DMS53 (cell line): ENCODE measurements at regions not wholly inside any gene's neighbourhood (a gene's known extent, or its start where the extent isn't known, plus 50 kb on each side); places are given as distances from the start of the nearest gene placed in this dataset.
A peak's percentile ranks its signal among the peaks of the same experiment; 100 is the strongest.

Experiments
- DNase-seq: peaks from one replicate; lab custom pipeline; 2025; lab: John Stamatoyannopoulos, UW

DNA sequence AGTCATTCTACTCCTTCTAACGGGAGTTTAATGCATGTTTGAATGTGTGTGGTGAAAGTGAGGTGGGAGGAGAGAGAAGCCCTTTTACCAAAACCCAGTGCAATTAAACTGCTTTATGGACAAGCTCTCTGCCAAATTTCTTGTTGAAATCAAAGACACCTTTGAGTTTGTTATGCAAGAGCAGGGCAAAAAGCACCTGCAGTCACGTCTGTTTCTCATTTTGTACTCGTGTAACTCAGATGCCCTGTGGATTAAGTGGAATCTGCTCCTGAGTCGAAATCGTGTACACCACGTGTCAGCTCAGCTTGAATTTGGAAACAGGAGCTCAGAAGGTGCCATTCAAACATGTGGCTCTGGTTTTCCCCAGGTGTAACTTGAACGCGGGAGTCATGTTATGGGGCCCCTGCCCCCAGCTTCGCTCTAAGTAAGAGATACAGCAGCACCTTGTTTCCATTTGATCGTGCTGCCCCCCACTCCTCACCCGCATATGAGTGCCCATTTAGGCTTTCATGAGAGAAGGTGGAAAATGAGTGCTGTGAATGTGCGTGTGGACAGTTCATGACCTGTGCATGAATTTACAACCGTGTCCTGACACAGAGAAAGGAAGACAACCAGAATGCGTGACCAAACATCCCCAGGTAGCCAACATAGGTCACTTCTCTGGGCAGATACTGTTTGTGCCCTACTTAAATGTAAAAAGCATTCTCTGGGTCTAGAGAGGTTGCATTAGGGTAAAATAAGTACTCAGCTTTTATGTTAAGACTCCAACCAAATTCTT lies 347.0 kb upstream of the SLC30A5 start:
- DNase-seq = no peak

DNA sequence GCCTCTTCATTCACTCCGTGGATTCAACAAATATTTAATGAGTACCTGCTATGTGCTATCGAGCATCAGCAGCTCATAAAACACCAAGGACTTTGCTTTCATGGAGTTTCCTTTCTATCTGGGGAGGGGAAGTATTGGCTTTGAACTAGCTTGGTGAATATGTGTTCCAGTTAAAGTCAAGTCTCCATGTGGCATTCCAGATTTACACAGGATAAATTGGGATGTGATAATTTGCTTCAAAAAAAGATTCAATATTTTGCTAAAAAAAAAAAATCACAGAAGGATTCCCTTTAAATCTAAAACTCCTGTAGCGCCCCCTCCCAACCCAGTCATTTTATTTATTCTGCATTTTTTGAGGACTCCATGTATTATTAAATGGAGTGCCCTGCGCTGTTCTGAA lies 346.3 kb upstream of the SLC30A5 start:
- no peak for DNase-seq

DNA sequence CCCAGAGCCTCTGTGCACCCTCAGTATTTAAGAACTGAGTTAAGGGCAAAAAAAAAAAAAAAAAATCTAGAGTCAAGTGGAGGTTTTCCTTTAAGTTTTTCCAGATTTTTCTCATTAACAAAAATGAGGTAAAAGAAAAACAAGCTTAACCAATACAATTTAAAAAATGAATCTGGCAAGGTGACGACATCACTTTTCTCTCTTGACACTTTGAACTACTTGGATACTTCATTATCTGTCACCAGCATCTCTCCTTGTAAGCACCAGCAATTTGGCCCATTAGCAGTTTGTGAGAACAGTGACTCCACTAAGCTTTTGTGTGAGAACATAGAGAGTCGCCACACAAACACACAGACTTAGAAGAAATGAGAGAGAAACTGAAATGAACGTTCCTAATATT lies 345.7 kb upstream of the SLC30A5 start:
- no peak for DNase-seq

DNA sequence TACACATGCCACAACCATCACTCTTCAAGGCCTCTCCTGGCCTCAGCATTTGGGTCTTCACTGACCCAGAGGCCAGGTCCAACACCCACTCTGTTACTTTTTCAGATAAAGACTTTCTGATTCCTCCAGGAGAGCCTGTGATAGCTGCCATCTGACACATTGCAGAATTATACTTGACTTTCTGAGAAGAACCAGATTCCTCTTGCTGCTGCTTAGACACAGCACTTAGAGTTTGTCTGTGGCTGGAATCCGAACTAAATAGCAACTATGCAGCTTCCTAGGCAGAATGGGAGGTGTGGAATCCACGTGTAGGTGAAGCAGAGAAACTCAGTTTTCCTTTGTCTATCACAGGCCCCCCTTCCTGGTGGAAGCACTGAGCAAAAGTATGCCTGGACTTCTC lies 344.7 kb upstream of the SLC30A5 start:
- DNase-seq = no peak

DNA sequence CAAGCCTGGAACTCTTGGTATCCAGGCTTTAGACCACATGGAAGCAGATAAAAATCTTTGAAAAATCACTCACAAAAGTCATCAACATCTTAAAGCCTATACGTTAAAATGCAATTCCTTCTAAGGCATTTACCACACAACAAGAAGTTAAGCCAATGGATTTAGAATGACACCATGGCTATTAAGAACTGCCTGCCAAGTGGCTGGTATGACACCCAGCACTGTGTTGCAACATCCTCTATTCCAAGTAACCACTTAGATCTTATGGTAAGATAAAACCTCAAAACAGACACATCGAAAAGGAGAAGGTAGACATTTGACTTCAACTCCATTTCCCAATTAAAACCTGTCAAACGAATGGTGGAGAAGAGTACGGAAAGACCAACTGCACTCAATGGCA lies 344.2 kb upstream of the SLC30A5 start:
- DNase-seq = no peak

DNA sequence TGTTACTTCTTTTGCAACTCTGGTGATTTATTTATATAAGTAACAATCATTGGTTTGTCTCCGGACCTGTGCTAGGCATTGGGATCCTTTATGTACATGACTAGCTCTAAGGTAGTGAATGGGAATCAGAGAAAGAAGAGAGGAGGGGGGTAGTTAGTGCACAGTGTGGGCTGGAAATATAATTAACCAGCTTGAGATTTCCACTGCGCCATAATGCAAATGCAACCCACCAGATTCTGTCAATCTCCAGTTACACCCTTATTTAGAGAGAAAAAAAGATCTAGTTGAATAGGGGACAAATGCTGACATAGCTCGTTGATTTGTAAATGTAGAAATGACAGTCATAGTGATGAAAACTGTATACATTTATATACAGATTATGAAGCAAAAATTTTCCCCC lies 342.2 kb upstream of the SLC30A5 start:
- no peak for DNase-seq

DNA sequence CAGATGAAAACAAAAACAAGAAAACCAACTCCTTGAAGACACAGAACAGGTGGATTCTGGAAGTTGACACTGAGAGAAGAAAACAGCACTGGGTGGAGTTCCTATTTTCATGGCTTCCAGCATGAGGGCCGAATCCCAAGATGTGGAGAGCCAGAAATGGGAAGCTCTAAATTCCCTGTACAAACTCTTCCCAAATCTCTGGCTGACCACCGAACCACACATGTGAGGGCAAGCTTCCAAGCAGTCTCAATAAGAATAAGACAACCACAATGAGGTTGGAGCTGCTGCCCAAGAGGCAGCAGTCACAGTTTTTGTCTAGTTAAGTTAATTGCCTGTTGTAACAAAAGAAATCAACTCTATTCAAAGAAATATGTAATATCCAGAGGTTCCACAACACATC lies 339.3 kb upstream of the SLC30A5 start:
- no peak for DNase-seq

DNA sequence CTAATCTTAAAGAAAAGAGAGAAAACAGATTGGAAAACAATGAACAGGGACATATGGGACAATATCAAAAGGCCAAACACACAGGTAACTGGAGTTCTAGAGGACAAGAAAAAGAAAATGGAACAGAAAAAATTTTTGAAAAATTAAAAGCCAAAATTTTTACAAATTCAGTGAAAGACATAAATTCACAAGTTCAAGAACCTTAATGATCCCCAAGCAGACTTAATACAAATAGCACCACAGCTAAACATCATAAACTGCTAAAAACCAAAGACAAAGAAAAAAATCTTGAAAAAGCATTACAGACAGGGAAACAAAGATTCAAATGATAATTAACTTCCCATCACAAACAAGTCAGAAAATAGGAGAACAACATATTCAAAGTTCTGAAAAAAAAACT lies 338.5 kb upstream of the SLC30A5 start:
- no peak for DNase-seq

DNA sequence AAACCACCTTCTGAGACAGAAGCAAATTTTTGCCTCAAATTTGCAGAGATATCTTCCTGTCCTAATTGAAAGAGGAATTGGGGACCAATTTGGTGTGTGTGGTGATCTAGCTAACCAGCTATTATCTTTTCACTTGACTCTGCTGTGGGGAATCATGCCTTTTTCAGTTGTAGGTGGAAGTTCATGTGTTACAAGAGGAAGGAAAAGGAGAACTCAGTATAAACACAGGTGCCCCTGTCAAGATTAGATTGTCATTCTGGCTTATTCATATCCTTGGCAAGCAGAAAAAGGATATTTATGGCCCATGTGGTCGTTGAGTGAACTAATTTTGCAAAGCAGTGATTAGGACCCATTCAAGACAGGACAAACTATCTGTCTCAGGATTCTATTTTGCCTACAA lies 336.8 kb upstream of the SLC30A5 start:
- no peak for DNase-seq

DNA sequence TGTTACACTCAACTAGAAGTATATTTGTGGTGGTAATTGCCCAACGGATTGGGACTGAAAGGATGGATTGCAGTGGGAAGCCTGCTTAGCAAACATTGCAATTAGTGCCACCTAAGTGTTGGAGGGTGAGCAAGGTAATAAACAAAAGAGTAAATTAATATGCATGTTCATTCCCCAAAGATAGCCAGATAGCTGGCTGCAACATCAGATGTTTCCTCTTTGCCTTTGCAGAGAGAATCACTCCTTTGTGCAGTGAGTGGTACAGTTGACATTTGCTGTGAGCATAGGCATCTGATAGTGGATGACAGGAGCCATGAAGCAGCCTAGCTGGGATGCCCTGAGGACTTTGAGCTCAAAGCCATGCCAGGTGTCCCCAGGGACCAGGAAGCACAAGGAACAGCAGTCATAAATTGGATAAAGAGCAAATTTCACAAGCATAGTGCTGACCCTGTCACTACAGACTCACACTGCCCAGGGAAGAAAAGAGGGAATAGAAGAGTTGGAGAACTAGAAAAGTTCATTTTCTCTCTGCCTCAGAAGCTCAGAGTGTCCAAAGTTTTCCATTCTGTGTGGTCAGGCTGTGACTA lies 336.1 kb upstream of the SLC30A5 start:
- peak; percentile 13 for DNase-seq

DNA sequence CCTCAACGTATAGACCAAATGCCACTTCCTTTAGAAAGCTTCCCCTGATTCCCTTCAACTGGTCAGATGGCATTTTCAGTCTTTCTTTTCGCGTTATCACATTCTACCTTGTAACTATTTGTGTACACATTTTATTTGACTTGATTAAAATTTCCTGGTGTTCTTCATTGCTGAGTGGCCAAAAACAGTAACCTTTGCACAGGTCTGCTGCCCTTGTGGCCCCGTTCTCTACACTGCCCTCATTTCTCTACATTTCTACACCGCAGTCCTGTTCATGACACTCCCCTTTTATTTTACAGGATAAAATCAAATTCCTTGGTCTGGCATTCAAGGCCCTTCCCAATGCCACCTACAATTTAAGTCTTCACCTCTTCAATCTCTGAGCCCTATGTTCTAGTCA lies 334.2 kb upstream of the SLC30A5 start:
- no peak for DNase-seq

DNA sequence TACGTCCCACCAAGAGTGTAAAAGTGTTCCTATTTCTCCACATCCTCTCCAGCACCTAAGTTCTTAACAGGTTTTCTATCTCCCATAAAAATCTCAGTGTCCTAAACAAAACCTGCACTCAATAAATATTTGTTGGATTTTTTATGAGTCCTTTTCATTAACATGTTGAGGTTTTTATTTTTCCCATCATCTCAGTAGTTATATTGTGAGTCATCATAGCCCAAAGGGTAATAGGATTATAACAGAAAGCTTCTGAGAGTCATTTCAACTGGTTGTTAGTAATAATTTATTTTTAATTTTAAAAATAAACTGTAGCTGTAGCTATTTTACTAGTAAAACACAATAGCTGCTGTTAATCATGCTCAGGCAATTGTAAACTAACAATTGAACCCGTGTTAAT lies 331.6 kb upstream of the SLC30A5 start:
- no peak for DNase-seq

DNA sequence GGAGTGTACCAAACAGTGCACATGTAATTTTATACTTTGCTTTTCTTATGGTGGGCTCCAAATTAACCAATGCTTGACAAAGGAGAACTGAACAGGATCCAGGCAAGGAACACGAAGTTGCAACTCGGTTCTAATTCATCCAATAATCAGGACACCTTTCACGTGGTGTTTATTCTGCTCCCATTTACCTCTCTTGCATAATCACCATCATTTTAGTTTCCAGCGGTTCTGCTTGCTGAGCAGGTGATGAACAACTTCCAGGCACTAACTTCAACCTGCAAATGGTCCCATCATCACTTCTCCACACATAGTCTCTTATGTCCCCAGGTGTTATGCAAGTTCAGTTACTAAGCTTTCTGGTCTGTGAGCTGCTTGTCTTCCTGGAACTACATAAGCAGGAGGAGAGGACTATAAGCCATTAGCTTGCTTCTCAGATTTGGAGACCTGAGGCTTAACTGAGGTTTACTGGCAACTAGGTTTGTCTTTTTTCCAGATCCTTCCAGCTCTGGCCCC lies 326.8 kb upstream of the SLC30A5 start:
- DNase-seq = no peak

DNA sequence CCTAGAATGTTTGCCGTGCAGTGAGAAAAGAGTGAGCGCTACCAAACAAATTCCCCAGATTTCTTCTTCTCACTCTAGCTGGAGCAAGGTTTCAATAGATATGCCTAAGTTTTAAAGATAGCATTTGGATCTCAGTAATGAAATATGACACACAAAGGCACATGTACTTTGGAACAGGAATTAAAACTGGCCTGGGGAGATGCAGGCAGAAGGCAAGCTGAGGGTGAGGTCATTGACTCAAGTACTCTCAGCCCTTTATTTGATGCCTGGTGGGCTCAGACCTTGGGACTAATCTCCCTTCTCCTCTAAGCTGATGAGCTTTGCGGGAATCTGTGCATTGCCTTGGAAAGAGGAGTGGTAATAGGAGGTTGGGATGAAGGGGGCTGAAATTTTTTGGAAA lies 323.3 kb upstream of the SLC30A5 start:
- DNase-seq = no peak

DNA sequence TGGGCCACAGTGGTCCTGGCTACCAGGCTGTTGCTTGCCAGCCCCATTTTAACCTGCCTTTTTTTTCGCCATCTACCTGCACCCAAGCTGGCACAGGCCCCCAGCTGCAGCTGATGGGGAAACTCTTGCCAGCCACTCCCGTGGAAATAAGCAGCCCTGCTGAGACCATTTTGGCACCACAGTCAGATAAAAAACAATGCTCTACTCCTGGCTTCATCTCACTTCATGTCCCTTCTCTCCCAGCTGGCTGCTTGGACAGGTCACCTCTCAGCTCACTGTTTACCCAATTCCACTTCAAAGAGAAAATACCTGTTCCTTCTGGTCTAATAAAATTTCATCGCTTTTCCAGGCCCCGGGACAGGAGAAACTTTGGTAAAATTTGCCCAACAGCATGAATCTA lies 322.6 kb upstream of the SLC30A5 start:
- peak; percentile 29 for DNase-seq

DNA sequence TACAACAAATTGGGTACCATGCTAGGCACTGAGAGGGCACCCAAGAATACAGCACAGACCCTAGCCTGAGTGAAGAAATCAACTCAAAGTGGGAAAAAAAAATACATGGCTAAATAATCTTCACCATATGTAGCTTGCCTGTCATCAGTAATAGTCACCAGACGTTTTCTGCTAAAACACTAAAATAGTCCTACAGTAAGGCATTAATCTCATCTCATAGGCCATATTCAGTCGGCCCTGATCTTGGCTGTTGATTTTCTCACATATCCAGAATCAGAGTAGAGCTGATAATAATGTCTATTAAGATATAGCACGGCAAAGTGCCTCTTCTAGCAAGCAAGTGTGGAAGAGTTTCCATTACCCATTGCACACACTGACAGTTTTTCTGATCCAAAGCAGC lies 322.1 kb upstream of the SLC30A5 start:
- no peak for DNase-seq

DNA sequence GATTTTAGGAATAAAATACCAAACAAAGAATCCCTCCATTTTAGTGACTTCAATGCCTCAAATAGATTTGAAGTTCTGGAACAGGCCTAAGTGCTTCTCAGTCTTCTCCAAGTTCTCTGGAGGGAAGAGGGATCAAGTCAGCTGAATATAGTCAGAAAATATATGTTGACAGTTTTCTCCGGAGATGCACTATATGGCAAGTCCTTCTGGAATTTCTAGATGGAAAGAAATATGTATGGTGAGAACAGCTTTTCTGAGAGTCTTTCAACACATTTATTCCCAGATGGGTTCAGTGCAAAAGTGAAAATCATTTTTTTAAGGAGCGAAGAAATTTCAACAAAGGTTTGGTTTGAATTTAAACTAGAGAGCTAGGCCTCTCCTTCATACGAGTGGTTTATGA lies 317.4 kb upstream of the SLC30A5 start:
- no peak for DNase-seq

DNA sequence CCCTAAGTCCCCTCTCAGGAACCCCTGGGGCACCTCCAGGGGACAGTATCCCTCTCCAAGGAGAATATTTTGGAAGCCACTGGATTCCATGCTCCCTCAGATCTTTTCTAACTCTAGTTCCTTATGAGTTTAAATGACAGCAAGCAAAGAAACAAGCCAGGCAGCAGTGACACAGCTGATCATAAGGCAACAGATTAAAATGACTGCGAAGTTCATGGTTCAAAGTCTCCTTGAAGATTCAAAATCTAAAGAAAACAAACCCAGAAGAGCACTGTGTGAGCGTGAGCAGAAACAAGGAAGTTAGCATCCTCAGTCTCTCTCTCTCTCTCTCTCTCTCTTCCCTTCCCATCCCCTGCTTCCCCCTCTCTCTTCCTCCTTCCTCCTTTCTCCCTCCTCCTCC lies 316.7 kb upstream of the SLC30A5 start:
- DNase-seq = no peak

DNA sequence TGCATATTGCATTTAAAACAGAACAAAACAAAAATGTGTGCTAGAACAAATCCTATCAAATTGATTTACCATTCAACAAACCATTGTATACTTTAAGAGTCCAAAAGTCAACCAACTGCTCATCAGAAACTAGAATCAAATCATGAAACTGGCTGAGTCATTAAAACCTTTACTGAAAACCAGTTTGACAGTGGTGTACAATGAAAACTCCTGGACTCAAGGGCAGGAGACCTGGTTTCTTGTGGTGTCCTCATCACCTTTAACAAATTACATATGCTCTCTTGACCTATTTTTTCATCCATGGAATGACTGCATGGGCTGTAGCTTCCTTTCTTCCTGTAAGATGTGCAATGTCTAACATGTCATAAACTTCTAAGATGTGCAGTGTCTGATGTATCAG lies 315.3 kb upstream of the SLC30A5 start:
- peak; percentile 5 for DNase-seq

DNA sequence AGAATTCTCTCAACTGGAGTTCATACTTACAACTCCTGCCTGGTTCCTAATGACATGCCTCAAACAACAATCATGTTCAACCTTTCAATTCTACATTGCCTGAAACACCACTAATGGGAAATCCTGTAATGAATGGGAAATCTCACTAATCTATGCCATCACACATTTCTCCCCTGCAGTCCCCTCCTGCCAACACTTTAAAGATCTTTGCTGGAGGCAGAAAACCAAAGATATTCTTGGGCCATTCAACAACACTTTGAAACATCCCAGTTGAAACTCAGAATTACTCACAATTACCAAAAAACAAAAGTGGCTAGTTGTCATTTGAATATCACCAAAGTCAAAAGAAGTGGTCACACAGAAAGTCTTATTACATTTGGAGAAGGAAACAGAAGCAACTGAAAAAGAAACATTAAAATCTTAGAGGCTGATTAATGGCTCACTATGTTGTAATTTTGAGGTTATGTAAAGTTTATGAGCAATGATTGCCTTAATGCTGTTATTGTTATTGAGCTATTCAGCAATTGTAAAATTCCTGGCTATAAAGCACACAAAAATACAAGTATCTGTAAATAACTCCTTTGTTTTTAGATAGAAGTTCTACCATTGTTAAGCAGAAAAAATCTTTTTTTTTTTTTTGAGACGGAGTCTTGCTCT lies 313.4 kb upstream of the SLC30A5 start:
- DNase-seq = no peak

DNA sequence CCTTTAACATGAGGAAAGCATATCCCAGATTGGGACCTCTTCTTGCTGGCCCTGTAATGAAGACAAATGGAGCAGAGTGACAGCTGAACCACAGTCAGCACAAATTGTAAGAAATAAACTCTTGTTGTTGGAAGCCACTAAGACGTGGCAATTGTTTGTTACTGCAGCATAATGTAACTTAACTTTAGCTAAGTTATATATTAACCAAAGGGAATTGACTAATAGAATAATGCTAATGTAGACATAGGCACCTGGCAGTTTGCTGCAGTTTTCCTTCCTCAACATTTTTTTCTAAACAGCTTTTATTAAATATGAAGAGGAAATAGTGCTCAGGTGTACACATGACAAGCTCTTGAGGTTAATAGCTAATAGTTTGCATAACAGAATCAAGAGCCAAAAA lies 300.7 kb upstream of the SLC30A5 start:
- peak; percentile 6 for DNase-seq

DNA sequence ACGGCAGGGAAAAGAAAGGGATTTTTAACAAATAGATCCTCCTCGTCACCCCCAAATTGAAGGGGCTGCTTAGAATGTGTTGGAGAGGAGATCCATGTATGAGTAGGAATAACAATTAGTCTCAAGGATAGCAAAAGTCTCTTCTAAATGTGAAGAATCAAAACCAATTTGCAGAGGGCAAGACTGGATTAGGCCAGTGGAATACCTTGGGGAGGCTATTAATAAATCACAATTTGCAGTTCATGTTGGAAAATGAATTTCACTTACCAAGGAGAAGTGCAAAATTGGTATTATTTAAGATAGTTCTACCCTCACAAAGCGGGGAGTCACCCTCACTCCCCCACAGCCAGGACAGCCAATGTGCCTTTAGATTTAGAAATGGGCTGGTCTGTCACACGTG lies 299.8 kb upstream of the SLC30A5 start:
- no peak for DNase-seq

DNA sequence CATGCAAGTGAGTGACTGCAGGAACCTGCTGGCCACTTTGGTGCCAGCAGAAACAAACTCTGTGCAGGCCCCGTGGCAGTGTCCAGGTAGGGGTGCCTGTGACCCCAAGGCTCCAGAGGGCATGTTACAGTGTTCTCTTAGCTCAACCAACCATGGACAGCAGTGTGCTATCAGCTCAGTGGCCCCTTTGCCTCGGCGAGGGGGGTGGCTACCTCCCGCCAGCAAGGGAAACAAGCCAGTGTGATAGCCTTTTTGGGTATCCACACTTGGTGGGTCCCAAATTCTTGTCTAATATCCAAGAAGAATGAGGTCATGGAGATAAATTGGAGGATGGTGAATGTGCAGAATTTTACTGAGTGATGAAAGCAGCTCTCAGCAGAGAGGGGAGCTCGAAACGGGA lies 298.6 kb upstream of the SLC30A5 start:
- no peak for DNase-seq
